Rectal smooth muscle tissue (tissue), 1 donor: ENCODE measurements at regions not wholly inside any gene's neighbourhood (a gene's known extent, or its start where the extent isn't known, plus 50 kb on each side); places are given as distances from the start of the nearest gene placed in this dataset.

Experiments used
- H3K27ac ChIP-seq: one replicate; pipeline ENCODE4 v1.7.0; 2013; ENCODE audit warnings: low read depth, low read length, inconsistent platforms
- H3K27me3 ChIP-seq: one replicate; pipeline ENCODE4 v1.7.0; 2013; ENCODE audit warnings: low read length; ENCODE audit not compliant: control insufficient read depth, insufficient read depth
- H3K36me3 ChIP-seq: one replicate; pipeline ENCODE4 v1.7.0; 2013; ENCODE audit warnings: low read length; ENCODE audit not compliant: control insufficient read depth, insufficient read depth
- H3K4me1 ChIP-seq: one replicate; pipeline ENCODE4 v1.7.0; 2013; ENCODE audit warnings: low read length; ENCODE audit not compliant: control insufficient read depth, insufficient read depth
- H3K4me3 ChIP-seq: one replicate; pipeline ENCODE4 v1.7.0; 2013; ENCODE audit warnings: low read length
- H3K9ac ChIP-seq: one replicate; pipeline ENCODE4 v1.7.0; 2013; ENCODE audit warnings: low read length

GRCh38 chr16:79296491-79296890 is 304.0 kb downstream of the MAF start:
- Histone ChIP-seq H3K36me3 (no peaks in the 10 kb centered on the region), H3K9ac (no peak overlapping the region), H3K27ac (no peak overlapping the region), H3K4me3 (no peak overlapping the region), H3K27me3 (peaks cover 2% of the 10 kb centered on the region), H3K4me1 (no peaks in the 10 kb centered on the region)

DNA sequence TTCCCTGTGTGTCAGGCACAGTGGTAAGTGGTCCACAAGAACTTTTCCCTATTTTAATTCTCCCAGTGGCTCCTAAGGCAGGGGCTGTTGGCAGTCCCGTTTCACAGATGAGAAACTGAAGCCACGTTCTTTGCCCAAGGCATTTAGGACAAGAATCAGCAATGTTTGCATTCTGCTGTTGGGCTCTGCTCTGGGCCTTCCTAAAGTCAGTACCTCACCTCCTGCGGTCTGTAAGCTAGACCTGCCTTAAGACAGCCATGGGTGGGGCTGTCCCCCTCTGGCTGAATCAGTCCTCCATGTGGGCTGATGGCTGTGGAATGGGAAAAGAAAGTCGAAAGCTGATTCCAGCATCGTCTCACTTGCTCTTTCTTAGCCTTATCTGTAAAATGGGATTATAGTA is 304.8 kb downstream of the MAF start:
- Histone ChIP-seq H3K27me3 (peaks cover 2% of the 10 kb centered on the region), H3K36me3 (no peaks in the 10 kb centered on the region), H3K4me1 (no peaks in the 10 kb centered on the region), H3K4me3 (no peak overlapping the region), H3K9ac (no peak overlapping the region), H3K27ac (no peak overlapping the region)

DNA sequence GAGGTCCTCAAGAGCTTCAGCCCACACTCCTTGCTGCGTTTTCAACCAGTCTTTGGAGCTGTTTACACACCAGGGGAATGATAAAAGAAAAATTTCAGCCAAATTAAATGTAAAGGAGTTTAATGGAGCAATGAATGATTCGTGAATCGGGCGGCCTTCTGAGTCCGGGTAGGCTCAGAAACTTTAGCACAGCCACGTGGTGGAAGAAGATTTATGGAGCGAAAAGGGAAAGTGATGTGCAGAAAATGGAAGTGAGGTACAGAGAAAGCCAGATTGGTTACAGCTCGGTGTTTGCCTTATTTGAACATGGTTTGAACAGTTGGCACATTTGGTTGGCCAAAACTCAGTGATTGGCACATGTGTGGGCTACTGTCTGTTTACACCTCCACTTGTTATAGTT is 305.4 kb downstream of the MAF start:
- peaks cover 2% of the 10 kb centered on the region for H3K27me3 ChIP-seq
- H3K9ac ChIP-seq: no peak overlapping the region
- no peaks in the 10 kb centered on the region for H3K4me1 ChIP-seq
- no peaks in the 10 kb centered on the region for H3K36me3 ChIP-seq
- H3K4me3 ChIP-seq: no peak overlapping the region
- H3K27ac ChIP-seq: no peak overlapping the region

DNA sequence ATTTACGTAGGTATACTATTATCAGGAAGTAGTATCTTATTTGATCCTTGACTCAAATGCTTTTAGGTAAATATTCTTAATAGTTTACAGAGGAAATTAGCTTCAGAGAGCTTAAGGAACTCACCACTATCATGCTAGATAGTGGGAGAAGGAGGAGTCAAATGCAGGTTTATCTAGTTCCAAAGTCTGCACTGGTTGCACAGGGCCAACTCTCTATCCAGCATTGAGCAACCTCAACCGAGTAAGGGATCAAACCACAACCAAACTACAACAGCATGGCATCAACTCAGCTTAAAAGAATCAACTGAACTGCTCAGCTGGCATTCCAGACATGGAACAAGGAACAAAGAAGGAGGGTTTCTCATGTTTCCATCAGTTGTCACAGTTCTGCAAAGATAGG is 306.0 kb downstream of the MAF start:
- Histone ChIP-seq H3K4me3 (no peak overlapping the region), H3K27me3 (peaks cover 2% of the 10 kb centered on the region), H3K27ac (no peak overlapping the region), H3K36me3 (no peaks in the 10 kb centered on the region), H3K4me1 (no peaks in the 10 kb centered on the region), H3K9ac (no peak overlapping the region)

DNA sequence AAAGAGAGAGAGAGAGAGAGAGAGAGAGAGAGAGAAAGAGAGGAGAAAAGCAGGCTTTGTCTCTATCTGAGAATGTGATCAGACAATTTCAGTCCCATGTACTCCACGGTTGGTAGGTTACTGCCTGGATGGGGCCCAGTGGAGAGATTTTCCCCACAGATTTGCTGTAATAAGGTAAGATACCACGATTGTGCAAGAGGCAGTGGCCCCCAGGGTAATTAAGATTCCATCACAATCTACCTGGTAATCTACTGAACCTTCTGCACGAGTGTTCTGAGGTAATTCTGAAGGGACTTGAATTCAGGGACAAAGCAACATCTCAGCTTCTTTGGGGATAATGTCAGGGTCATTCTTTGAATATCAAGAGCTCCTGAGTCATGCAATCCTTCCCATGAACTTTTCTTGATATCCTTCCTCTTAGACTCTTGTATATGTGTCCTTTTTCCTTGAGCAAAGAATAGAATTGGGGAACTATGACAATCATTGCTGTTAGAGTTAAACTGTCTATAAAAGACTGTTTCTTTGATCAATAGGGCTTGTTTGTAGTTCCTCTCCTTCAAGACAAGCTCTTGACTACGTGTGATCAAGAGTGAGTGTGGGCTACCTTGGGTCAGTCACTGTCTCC is 306.6 kb downstream of the MAF start:
- Histone ChIP-seq H3K27me3 (peaks cover 2% of the 10 kb centered on the region), H3K4me3 (no peak overlapping the region), H3K4me1 (no peaks in the 10 kb centered on the region), H3K27ac (no peak overlapping the region), H3K36me3 (no peaks in the 10 kb centered on the region), H3K9ac (no peak overlapping the region)

DNA sequence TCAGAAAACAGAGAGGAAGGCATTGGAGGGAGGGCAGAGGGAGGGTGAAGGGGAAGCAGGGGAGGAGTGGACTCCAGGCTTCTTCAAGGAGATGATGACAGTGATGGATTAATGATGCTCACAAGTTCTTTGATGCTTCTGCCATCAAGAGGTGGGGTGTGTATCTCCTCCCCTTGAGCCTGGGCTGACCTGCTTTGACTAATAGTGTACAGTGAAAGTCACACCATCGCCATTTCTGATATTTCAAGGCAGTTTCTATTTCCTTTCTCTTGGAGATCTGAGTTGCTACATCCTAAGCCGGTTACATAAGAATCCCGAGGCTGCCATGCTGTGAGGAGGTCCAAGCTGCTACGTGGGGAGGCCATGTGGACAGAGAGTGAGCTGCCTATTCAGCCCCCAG is 312.5 kb downstream of the MAF start:
- Histone ChIP-seq H3K36me3 (no peaks in the 10 kb centered on the region), H3K9ac (no peak overlapping the region), H3K4me3 (no peak overlapping the region), H3K27ac (no peak overlapping the region), H3K4me1 (no peaks in the 10 kb centered on the region), H3K27me3 (no peaks in the 10 kb centered on the region)

DNA sequence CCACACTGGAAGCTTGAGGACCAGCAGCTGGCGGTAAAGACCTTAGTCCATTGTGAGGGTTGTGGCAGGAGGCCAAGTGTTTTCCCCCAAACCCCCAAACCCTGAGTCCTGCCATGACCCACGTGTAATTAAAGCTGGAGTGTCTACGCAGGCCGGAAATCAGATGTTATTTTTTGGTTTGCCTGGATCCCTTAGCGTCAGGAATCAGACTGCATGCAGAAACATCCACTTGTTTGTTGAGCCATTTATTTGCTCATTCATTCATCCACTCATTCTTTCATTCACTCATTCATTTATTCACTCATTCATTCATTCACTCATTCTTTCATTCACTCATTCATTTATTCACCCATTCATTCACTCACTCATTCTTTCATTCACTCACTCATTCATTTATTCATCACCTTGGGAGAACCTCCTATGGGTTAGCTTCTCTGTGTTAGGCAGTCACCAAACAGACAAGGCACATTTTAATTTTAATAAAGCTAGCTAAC is 313.1 kb downstream of the MAF start:
- Histone ChIP-seq H3K4me3 (peak overlapping the region; percentile 50), H3K27ac (no peak overlapping the region), H3K36me3 (no peaks in the 10 kb centered on the region), H3K4me1 (no peaks in the 10 kb centered on the region), H3K27me3 (no peaks in the 10 kb centered on the region), H3K9ac (no peak overlapping the region)

GRCh38 chr16:79286646-79287423 is 313.7 kb downstream of the MAF start:
- Histone ChIP-seq H3K27ac (no peak overlapping the region), H3K4me3 (peak overlapping the region; percentile 50), H3K36me3 (no peaks in the 10 kb centered on the region), H3K27me3 (no peaks in the 10 kb centered on the region), H3K4me1 (no peaks in the 10 kb centered on the region), H3K9ac (no peak overlapping the region)

DNA sequence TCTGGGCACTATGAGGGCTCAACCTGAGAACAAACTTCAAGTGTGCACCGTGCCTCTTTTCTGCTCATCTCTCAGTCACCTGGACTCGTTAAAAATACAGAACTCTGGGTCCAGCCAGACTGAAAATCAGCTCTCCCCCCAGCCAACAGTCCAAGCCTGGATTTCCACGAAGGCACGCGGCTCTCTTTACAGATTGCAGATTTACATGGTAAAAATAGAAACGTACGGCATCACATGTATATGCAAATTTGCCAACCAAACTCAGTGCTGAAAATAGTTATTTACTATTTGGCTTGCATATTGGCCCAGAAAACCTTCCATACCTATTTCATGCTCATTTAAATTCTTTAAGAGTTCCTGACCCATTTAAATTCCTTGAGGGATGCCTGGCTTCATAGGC is 315.8 kb downstream of the MAF start:
- Histone ChIP-seq H3K36me3 (no peaks in the 10 kb centered on the region), H3K4me1 (no peaks in the 10 kb centered on the region), H3K9ac (no peak overlapping the region), H3K4me3 (no peak overlapping the region), H3K27ac (no peak overlapping the region), H3K27me3 (no peaks in the 10 kb centered on the region)

GRCh38 chr16:79283578-79283977 is 317.0 kb downstream of the MAF start:
- Histone ChIP-seq H3K27ac (no peak overlapping the region), H3K9ac (no peak overlapping the region), H3K27me3 (no peaks in the 10 kb centered on the region), H3K4me3 (no peak overlapping the region), H3K36me3 (no peaks in the 10 kb centered on the region), H3K4me1 (no peaks in the 10 kb centered on the region)

- Histone ChIP-seq H3K9ac (no peak overlapping the region), H3K27me3 (no peaks in the 10 kb centered on the region), H3K27ac (no peak overlapping the region), H3K36me3 (no peaks in the 10 kb centered on the region), H3K4me3 (no peak overlapping the region), H3K4me1 (no peaks in the 10 kb centered on the region)
Observed at GRCh38 chr16:79282806-79283205, 317.7 kb downstream of the MAF start.

- no peaks in the 10 kb centered on the region for H3K4me1 ChIP-seq
- no peaks in the 10 kb centered on the region for H3K36me3 ChIP-seq
- H3K9ac ChIP-seq: no peak overlapping the region
- no peaks in the 10 kb centered on the region for H3K27me3 ChIP-seq
- H3K27ac ChIP-seq: no peak overlapping the region
- no peak overlapping the region for H3K4me3 ChIP-seq
Observed at GRCh38 chr16:79278506-79278905, 322.0 kb downstream of the MAF start.

GRCh38 chr16:79276501-79276900 is 324.0 kb downstream of the MAF start:
- Histone ChIP-seq H3K4me3 (no peak overlapping the region), H3K9ac (no peak overlapping the region), H3K4me1 (no peaks in the 10 kb centered on the region), H3K27me3 (no peaks in the 10 kb centered on the region), H3K36me3 (no peaks in the 10 kb centered on the region), H3K27ac (no peak overlapping the region)
